GM19468 (cell line): ENCODE measurements at regions not wholly inside any gene's neighbourhood (a gene's known extent, or its start where the extent isn't known, plus 50 kb on each side); places are given as distances from the start of the nearest gene placed in this dataset.
"Not testable (repeated sequence)": the region's sequence is repeated elsewhere in the genome, so short reads cannot be mapped to it uniquely, and the experiment has no call there.

Experiments used
- ATAC-seq: cut with Tn5 transposase; IDR thresholded peaks from one replicate; pipeline ENCODE4 v1.9.1; 2021; ENCODE audit warnings: mild to moderate bottlenecking, moderate library complexity, moderate number of reproducible peaks; ENCODE audit not compliant: unreplicated experiment; ENCODE audit errors: extremely low read depth

DNA sequence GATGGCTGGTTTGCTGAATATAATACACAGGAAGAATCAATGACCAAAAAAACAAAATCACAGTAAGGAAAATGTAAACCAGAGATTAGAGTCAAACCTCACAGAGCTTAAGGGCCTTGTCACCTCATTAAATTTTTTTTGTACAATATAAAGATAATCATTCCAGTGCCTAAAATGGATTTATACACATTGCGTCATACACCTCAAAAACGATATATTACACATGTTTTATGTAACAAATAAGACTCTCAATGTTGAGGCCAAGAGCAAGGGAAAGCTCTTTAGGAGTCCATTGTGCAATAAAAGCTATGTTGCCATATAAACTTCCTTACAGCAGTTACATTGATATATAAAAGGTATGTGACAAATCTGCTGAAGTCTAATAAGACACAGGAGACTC lies 856.7 kb upstream of the SLITRK1 start:
- ATAC-seq, result no peak

DNA sequence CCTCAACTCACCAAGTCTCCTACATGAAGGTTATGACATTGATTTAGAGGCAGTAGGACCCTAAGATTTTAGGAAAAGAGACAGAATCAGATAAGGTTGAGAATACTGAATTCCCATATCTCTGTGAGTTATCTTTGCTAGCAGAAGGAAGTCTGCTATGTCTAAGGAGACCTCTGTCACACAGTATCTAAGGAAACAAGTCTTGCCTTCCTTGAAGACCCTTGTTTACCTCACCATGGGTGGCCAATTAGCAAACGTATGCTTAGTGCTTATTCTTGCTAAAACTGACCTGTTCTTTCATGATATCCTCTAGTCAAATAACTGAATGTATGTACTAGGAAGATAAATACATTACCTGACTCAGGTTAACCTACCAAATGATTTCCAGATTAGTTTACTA lies 855.4 kb upstream of the SLITRK1 start:
- no peak for ATAC-seq

DNA sequence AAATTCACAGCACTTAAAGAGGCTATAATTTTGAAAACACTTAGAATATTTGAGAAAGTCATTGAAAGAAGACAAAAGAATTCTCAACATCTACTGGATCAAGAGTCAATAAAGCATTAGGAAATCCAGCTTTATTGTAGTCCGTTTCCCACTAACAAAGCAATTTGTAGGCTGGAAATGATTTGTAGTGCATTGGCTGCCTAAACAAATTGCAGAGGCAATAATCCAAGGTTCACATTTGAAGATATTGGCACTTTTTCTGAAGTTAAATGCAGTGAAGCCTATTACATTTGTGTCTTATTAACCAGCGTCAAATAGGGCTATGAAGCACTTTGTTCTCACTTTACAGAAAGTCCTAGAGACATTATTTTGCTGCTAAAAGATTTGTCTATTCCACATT lies 848.1 kb upstream of the SLITRK1 start:
- ATAC-seq, result no peak

DNA sequence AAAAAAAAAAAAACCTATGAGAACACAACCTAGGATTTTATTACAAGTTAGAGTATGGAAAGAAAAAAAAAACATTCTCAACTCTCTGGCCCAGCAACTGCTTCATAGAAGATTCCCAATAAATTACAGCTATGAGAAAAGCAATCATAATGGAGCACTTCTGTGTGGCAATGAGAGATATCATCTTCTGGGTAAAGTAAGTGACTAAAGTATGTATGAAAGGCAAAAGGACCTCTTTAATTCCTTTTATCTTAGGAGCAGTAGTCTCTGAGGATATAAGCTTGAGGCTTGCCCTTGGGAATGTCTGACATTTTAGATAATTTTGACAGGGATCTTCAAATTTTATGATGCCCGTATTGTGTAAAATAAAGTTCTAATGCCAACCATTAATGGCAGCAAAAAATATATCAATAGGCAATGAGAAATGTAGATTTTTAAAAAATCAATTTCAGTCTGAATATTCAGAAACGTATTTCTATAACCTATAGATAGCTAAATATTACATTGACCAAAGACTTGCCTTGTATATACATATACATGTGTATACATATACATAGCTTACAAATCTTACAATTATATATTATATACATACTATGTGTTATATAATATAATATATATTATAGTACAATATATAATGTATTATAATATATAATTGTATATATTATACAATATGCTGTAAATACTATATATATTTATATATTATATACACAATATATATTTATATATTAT lies 823.9 kb upstream of the SLITRK1 start:
- ATAC-seq, result no peak

DNA sequence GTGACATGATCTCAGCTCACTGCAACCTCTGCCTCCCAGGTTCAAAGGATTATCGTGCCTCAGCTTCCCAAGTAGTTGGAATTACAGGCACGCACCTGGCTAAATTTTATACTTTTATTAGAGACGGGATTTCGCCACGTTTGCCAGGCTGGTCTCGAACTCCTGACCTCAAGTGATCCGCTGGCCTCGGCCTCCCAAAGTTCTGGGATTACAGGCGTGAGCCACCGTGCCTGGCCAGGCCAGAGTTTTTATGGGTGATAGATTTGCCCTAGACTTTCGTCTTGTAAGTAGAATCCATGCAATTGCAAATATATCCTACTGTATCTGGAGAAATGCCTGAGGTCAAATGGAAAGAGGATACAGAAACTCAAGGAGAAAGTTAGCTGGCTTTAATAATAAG lies 819.9 kb upstream of the SLITRK1 start:
- no peak for ATAC-seq

DNA sequence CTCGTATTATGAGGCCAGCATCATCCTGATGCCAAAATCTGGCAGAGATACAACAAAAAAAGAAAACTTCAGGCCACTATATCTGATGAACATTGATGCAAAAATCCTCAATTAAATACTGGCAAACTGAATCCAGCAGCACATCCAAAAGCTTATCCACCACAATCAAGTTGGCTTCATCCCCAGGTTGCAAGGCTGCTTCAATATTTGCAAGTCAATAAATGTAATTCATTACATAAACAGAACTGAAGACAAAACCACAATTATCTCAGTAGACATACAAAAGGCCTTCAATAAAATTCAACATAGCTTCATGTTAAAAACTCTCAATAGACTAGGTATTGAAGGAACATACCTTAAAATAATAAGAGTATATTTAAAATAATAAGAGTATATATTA lies 815.3 kb upstream of the SLITRK1 start:
- ATAC-seq, result not testable (repeated sequence)

DNA sequence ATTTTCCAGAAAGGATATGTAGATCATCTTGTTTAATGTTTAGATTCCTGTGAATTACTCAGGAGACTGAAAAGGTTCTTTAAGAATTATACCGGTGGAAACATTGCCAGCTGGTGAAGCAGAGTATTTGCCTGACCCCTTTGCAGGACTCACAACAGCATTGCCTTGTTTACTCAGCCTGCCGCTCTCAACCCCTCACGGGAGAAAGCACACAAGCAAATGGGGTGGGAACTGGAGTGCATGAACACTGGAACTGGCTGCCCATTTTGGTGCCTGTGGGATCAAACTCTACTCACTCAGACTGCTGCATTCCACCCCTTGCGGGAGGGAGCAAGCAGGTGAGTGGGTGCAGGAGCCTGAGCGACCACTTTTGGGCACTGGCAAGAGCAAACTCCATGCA lies 804.7 kb upstream of the SLITRK1 start:
- no peak for ATAC-seq

DNA sequence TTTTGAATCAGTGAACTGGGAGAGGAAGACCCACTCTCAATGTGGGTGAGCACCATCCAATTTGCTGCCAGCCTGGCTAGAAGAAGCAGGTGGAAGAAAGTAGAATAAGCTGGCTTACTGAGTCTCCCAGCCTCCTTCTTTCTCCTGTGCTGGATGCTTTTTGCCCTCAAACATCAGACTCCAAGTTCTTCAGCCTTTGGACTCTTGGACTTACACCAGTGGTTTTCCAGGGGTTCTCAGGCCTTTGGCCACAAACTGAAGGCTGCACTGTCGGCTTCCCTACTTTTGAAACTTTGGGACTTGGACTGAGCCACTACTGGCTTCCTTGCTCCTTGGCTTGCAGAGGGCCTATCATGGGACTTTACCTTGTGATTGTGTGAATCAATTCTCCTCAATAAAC lies 804.2 kb upstream of the SLITRK1 start:
- no peak for ATAC-seq

DNA sequence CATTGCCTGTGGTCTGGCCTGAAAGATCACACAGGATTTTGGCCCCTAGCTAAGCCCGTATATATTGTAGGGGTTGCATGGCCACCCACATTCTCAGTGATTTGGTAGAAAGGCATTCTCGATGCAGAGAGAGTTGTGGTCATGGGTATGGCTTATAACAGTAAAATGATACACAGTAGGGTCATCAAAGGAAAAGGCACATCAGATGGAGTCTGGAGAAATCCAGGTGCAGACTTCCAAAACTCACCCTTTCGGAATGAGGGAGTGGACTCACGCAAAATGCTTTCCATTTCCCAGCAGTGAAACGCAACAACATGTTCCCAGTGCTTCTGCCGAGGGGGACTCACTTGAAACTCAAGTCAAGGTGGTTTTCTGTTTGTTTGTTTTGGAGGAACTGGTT lies 802.5 kb upstream of the SLITRK1 start:
- no peak for ATAC-seq

DNA sequence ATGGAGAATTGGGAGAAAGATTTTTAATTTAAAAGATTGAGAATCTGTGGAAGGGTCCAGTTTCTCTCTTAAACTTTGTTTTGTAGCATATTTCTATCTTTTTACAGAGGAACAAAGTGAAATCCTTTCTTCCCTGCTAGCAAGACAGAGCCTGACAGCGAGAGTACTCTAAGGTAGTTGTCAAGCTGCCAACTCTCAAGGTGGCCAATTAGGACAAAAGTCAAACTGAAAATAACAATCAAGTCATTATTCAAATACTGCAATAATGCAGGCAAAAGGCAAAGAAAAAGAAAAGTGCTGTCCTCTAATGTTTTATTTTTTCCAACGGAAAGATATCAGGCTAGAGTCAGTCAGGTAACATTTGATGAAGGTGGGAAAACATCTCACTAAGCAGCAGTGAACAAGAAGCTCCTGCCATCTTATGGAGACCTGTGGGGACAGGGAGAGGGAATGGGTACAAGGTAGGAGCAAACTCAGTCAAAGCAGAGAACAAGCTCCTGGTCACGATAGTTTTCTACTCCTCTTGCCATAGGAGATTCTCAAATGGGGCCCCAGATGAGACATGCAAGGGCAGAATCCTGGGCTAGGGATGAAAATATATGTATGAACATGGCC lies 801.9 kb upstream of the SLITRK1 start:
- ATAC-seq, result no peak

DNA sequence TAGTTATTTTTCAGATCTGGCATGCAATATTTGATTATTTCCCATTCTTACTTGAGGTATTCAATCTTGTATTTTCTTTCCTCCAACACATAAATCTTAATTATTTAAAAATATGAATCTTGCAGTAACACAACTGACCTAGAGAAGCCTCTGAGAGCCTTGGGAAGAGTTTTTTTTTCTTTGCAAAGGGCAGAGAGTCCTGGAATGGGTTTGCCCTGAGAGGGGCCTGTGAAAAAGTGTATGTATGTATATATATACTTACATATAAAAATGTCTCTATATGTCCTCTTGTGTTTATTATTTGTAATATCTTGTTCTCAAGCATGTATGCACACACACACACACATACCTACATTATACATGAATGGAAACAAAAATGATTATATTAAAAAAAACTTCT lies 801.2 kb upstream of the SLITRK1 start:
- ATAC-seq, result no peak

DNA sequence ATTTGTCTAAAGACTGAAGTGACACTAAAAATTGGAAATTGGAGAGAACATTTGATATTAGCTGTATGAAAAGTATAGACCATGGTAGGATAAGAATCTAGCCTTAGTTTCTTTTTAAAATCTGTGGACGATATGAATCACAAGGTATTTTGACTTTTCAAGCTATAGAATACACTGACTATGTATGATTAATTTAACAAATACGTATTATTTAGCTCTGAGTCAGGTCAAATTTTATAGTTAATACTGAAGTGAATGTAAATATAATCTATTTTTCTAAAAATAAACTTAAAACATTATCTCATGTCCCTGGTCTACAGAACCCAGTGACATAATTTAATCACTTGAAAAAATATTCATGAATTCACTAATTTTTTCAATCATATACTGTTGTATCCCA lies 795.6 kb upstream of the SLITRK1 start:
- no peak for ATAC-seq

DNA sequence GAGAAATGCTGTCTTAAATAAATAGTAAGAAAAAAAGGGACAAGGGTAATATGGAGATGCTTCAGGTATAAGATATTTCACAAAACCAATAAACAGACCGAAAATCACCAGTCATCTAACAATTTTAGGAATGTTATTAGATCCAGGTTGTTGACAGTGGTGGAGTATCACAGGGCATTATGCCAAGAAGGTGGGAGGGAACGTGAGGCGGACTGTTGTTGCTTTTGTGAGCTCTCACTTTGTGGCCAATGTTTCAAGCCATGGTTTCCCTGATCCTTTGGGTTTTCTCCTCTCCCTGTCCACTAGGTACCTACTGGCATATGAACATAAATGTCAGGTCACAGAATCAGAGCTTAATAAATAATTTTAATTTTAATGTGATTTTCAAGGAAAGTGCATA lies 790.3 kb upstream of the SLITRK1 start:
- no peak for ATAC-seq

DNA sequence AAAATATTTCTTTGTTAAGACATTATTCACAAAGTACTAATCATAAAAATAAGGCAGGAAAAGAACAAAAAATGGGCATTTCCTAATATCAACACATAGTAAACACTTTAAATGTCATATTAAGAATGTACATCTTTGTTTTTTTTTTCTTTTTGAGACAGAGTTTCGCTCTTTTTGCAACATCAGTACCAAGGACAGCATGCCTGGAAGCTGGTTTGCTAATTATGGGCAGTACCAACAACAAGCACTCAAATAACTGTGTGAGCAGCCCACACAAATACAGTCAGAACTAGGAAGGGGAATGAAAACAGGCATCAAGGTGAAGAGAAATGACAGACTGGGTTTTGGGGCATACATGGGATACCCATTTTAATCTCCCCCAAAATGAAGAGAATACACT lies 788.0 kb upstream of the SLITRK1 start:
- no peak for ATAC-seq

DNA sequence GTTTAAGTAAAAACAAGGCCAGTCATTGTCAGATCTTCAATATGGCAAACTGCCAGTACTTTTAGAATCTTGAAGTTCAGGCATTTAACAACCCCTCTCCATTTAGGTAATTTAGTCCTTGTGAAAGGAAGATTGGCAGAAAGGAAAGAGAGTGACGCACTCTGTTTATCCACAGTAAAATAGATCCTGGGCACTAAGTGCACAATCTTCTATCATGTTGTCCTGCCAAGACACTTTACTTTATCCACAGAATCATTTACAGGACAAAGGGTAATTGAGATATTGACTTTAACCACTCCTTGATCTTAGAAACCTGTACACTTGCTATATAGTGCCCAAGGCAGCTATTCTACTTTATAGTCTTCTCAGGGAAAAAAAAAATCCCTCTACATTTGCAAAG lies 786.4 kb upstream of the SLITRK1 start:
- ATAC-seq, result no peak

DNA sequence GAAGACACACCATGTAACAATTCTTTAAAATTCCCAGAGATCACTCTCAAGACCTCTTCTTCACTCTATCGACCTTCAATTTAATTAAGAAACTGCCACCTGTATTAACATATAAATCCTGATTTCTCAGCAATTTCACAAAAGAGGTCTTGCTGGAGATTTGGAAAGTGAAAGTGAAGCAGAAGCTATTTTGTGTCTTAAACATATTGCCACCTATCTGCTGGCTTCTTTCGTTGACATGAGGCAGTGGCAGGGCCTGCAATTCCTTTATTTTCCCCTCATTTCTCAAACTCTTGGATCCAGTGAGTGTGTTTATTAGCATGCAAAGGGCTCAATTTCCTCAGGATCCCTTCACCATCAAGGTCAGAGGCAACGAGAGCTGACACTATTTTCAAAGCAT lies 780.2 kb upstream of the SLITRK1 start:
- ATAC-seq, result no peak

DNA sequence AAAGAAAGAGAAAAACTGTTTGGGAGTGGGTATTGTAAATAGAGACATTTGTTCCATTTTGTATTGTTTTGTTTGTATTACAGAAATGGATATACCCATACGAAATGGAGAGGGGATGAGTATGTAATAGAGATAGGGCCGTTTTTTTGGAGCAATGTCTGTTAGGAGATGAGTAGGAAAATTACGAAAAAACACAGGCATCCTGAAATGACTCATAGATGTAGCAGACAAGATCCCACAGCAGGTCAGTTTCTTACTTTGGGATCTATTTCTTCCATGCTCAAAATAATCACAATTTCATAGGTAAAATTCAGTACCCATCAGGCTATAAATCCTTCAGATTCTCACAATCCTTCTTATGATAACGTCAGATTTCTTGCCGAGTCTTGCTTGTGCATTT lies 779.4 kb upstream of the SLITRK1 start:
- no peak for ATAC-seq

DNA sequence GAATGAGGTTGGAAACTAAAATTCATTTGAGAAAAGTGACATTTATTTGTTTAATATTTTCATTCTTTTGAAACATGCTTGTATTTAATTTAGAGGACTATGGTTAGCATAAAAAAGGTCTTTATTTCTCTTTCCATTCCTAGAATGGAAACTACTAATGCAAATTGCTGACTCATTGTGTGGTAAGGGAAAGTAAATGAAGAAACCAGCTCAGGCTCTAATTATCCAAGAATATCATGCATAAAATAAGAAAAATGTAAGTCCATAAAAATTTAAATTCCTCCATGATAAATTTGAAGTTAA lies 777.0 kb upstream of the SLITRK1 start:
- no peak for ATAC-seq

DNA sequence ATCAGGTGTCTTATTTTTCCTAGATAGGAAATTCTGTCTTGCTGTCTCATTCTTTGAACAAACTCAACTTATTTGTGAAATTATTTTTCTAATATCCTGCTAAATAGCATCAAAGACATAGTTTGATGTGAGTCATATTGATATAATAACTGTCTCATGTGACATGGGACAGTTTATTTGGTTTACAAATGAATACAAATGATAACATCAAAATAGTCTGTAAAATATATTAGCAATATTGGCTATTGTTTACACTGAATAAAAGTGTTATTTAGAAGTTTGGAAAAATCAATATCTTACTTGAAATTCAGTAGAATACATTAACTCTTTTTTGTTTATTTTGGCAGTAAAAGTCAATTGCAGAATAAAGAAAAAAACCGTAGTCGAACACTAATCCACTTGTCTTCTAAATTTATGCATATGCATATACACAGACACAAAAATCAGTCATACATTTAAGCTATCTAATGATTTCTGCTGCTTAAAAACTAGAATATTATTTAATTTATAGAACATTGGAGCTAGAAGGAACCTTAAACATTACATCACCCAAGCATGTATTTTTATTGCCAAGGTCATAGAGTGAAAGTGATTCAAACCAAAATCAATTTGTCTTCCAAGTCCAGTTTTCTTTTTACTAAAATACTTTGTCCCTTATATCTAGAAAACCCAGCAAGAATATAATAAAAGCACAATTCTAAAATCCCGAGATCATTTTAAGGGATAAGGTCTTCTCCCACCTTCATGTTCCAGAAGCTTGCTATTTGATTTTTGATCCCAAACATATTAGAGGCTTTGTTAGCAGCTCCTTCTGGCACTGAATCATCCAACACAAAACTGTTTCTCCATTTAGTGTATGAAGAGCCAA lies 776.5 kb upstream of the SLITRK1 start:
- ATAC-seq, result no peak

DNA sequence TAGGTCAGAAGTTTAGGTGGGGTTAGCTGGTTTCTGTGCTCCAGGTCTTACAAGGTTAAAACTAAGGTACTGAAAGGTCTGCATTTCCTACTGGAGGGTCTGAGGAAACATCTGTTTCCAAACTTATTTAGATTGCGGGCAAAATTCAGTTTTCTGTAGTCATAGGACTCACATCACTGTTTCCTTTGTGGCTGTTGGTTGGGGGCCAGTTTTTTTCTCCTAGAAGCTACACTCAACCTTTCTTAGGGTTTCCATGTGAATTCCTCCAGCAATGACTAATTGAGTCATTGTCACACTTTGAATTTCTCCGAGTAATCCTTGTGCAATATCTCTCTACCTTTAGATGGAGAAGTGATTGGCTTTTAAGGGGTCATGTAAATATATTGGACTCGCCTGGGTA lies 773.4 kb upstream of the SLITRK1 start:
- ATAC-seq, result no peak

DNA sequence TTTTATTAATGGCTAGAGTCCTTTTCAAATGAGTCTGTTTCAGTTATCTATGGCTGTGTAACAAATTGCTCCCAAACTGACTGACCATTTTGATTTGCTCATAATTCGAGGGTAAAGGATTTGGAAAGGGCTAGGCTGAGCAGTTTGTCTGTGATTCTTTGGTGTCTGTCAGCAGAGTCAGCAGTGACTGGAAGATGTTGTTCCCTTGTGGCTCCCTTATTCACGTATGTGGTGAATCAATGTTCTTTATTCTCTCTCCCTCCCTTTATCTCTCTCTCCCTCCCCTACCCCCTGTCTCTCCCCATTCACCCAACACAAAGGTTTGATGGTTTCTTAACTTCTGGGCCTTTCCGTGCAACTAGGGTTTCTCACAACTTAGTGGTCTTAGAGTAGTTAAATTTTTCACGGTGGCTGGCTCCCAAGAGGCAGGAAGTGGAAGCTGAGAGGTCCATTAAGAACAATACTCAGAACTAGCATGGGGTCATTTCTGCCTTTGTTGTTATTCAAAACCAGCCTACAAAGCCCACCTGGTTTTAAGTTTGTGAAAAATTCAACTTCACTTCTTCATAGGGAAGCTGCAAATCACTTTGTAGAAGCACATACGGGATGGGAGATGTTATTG lies 772.5 kb upstream of the SLITRK1 start:
- no peak for ATAC-seq
